ENCODE measurements at regions not wholly inside any gene's neighbourhood (a gene's known extent, or its start where the extent isn't known, plus 50 kb on each side); places are given as distances from the start of the nearest gene placed in this dataset.
"Not testable (repeated sequence)": the region's sequence is repeated elsewhere in the genome, so short reads cannot be mapped to it uniquely, and the experiment has no call there.

DNA sequence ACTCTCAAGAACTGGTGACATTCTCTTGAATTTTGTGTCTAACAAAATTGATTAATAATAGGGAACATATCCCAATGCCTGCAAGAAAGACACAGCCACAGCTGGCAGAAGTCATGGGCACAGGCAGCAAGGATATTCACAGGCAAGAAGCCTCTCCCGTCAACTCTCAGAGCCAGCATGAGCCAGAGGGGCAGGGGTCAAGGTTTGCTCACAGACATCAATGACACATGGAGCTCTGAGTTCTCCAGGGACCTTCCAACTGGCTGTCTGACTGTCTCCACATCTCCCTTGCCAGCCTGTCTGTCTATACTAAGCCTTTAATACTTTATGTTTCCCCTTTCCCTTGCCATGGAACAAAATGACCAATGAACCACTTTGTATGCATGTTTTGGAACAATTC, 101.5 kb upstream of the RAB4A start:
- H3K27ac ChIP-seq = no peak overlapping the region
- no peaks in the 10 kb centered on the region for H3K36me3 ChIP-seq
- WGBS, 2 donors = 62 to 93% methylated on average over 1 of the region's 1 CpG
- intact Hi-C loops (cut with DNase I) = no loop called here
- H3K4me1 ChIP-seq = peaks cover 0 to 11% (median 4%) of the 10 kb centered on the region in 4 donors
- no peaks in the 10 kb centered on the region for H3K27me3 ChIP-seq
- TF ChIP-seq POLR2AphosphoS5 (IDR thresholded peaks at IDR 0.05) (no peak), CTCF (IDR thresholded peaks at IDR 0.05) (no peak), EP300 (IDR thresholded peaks at IDR 0.05) (no peak), POLR2A (IDR thresholded peaks at IDR 0.05) (no peak)
- no peak overlapping the region for H3K4me3 ChIP-seq
- no peaks in the 10 kb centered on the region for H3K9me3 ChIP-seq
- DNase-seq = no peak

DNA sequence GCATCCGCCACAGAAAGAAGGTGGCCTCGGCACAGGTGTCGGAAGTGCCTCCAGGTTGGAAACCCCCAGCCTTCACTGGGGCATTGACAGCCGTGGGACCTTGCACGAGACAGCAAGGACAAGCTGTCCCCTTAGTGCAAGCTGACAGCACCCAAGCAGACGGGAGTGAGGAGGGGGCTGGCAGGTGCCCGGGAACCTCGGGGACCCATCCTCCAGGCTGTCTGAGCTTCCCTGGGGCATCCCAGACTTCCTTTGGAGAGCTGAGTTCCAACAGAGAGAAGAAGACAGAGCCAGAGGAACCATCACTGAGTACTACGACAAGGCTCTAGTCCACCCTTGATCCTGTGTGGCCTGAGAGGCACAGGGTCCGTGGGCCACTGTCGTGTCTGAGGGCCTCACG, 100.6 kb upstream of the RAB4A start:
- H3K27me3 ChIP-seq = no peaks in the 10 kb centered on the region
- peaks cover 0 to 2% (median 0%) of the 10 kb centered on the region in 4 donors for H3K4me1 ChIP-seq
- no peak overlapping the region for H3K27ac ChIP-seq
- TF ChIP-seq EP300 (IDR thresholded peaks at IDR 0.05) (no peak), POLR2AphosphoS5 (IDR thresholded peaks at IDR 0.05) (no peak), CTCF (IDR thresholded peaks at IDR 0.05) (no peak), POLR2A (IDR thresholded peaks at IDR 0.05) (no peak)
- H3K9me3 ChIP-seq = no peaks in the 10 kb centered on the region
- no peak overlapping the region for H3K4me3 ChIP-seq
- DNase-seq = no peak
- 67 to 79% methylated on average over 12 of the region's 12 CpGs for WGBS, 2 donors
- H3K36me3 ChIP-seq = no peaks in the 10 kb centered on the region
- intact Hi-C loops (cut with DNase I) = no loop called here

GRCh38 chr1:229170778-229171505, 100.0 kb upstream of the RAB4A start:
- TF ChIP-seq CTCF (IDR thresholded peaks at IDR 0.05) (no peak), POLR2A (IDR thresholded peaks at IDR 0.05) (no peak), EP300 (IDR thresholded peaks at IDR 0.05) (no peak)
- Histone ChIP-seq H3K36me3 (no peaks in the 10 kb centered on the region), H3K27me3 (no peaks in the 10 kb centered on the region), H3K9me3 (no peaks in the 10 kb centered on the region), H3K4me3 (no peak overlapping the region), H3K4me1 (no peaks in the 10 kb centered on the region), H3K27ac (no peak overlapping the region)
- DNase-seq = no peak
- WGBS, 2 donors = 31 to 77% methylated on average over 8 of the region's 8 CpGs
- intact Hi-C loops (cut with DNase I) = no loop called here

- H3K27ac ChIP-seq = no peak overlapping the region
- intact Hi-C loops (cut with DNase I) = no loop called here
- H3K9me3 ChIP-seq = no peaks in the 10 kb centered on the region
- no peak for DNase-seq
- H3K4me1 ChIP-seq = no peaks in the 10 kb centered on the region
- H3K36me3 ChIP-seq = no peaks in the 10 kb centered on the region
- H3K4me3 ChIP-seq = no peak overlapping the region
- TF ChIP-seq CTCF (IDR thresholded peaks at IDR 0.05) (no peak), POLR2A (IDR thresholded peaks at IDR 0.05) (no peak), EP300 (IDR thresholded peaks at IDR 0.05) (no peak), POLR2AphosphoS5 (IDR thresholded peaks at IDR 0.05) (no peak)
- no peaks in the 10 kb centered on the region for H3K27me3 ChIP-seq
- 15 to 66% methylated on average over 4 of the region's 4 CpGs for WGBS, 2 donors
Observed at GRCh38 chr1:229171934-229172333, 99.0 kb upstream of the RAB4A start.

- H3K4me1 ChIP-seq; H3K36me3 ChIP-seq; H3K27me3 ChIP-seq; H3K27ac ChIP-seq; intact Hi-C loops (cut with DNase I); DNase-seq; H3K9me3 ChIP-seq; H3K4me3 ChIP-seq: not testable (repeated sequence)
- WGBS, 2 donors = 74 to 83% methylated on average over 14 of the region's 14 CpGs
Observed at GRCh38 chr1:229173491-229174476, 97.1 kb upstream of the RAB4A start.

- 85 to 91% methylated on average over 11 of the region's 11 CpGs for whole genome bisulfite sequencing, 2 donors
- H3K4me1 ChIP-seq; H3K27me3 ChIP-seq; H3K27ac ChIP-seq; H3K36me3 ChIP-seq; intact Hi-C loops (cut with DNase I); DNase-seq; H3K4me3 ChIP-seq; H3K9me3 ChIP-seq: not testable (repeated sequence)
Observed at GRCh38 chr1:229175297-229175696, 95.6 kb upstream of the RAB4A start.

- DNase-seq; intact Hi-C loops (cut with DNase I); H3K27me3 ChIP-seq; H3K4me1 ChIP-seq; H3K9me3 ChIP-seq; H3K4me3 ChIP-seq; H3K36me3 ChIP-seq; H3K27ac ChIP-seq: not testable (repeated sequence)
- 77 to 92% methylated on average over 6 of the region's 6 CpGs for whole genome bisulfite sequencing, 2 donors
Observed at GRCh38 chr1:229176457-229176856, 94.5 kb upstream of the RAB4A start.

Measured in sigmoid colon (tissue), 6 donors.